Mucosa of descending colon (tissue), 3 donors: ENCODE measurements at regions not wholly inside any gene's neighbourhood (a gene's known extent, or its start where the extent isn't known, plus 50 kb on each side); places are given as distances from the start of the nearest gene placed in this dataset.
"Not testable (repeated sequence)": the region's sequence is repeated elsewhere in the genome, so short reads cannot be mapped to it uniquely, and the experiment has no call there.

Experiments
- ATAC-seq: fragments of 200-7000 bp; cut with Tn5 transposase; one replicate; pipeline ENCODE4 v1.9.1; 2020; ENCODE audit warnings: mild to moderate bottlenecking, moderate library complexity
- DNase-seq, 3 donors: peaks; one replicate each; pipeline ENCODE4 v3.0.0-alpha.2; 2020
- H3K36me3 ChIP-seq: fragments of 200-600 bp; one replicate; pipeline ENCODE4 v1.8.0; 2021; ENCODE audit warnings: low read depth, mild to moderate bottlenecking
- H3K4me1 ChIP-seq: fragments of 200-600 bp; one replicate; pipeline ENCODE4 v1.8.0; 2021; ENCODE audit warnings: low read depth, mild to moderate bottlenecking
- H3K4me3 ChIP-seq: fragments of 200-600 bp; one replicate; pipeline ENCODE4 v1.8.0; 2021; ENCODE audit warnings: mild to moderate bottlenecking
- H3K9me3 ChIP-seq: fragments of 200-600 bp; one replicate; pipeline ENCODE4 v1.8.0; 2021; ENCODE audit warnings: mild to moderate bottlenecking
- CTCF ChIP-seq: fragments of 200-600 bp; IDR thresholded peaks from one replicate; pipeline ENCODE4 v1.8.0; 2022; ENCODE audit warnings: antibody characterized with exemption, mild to moderate bottlenecking
- intact Hi-C, 2 donors: fragments of 100-400 bp; cut with DNase I in 1 of 2; cut with micrococcal nuclease in 1 of 2; formaldehyde crosslinking; loops; one replicate each; pipeline versions ENCODE4 v1.11.0 to v1.11.1; 2022; cut with DNase I, micrococcal nuclease
- donor health status: DM: no; HTN: no; CAD: no; lungs with moderate emphysema.
- donor health status: DM: no; HTN: no; CAD: no.
- donor health status: DM: no; HTN: yes; CAD: no.

DNA sequence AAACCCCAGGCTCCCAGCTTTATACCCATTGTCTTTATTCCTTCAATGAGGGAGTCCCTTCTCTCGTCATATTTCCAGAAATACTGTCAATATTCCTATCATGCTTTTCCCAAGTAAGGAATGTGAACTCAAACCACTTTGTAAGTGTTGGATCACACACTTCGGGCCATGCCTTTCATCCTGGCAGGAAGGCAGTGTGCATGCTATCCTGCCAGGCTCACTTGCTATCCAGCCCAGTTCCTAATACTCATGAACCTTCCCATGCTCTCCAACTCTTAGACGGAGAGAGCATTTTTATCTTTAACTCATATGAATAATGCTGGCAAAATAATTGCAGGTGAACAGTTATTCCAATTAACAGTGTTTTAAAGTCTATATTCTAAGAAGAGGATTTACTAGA, 639.9 kb upstream of the ACO1 start:
- DNase-seq (no peak), ATAC-seq (no peak)
- Histone ChIP-seq H3K4me1 (no peaks in the 10 kb centered on the region), H3K4me3 (no peak overlapping the region), H3K9me3 (no peaks in the 10 kb centered on the region), H3K36me3 (no peaks in the 10 kb centered on the region)
- intact Hi-C loops = no loop called here
- no peak for TF ChIP-seq CTCF

- Histone ChIP-seq H3K36me3 (no peaks in the 10 kb centered on the region), H3K9me3 (no peaks in the 10 kb centered on the region), H3K4me3 (no peak overlapping the region), H3K4me1 (no peaks in the 10 kb centered on the region)
- no peak for TF ChIP-seq CTCF
- intact Hi-C loops = no loop called here
- ATAC-seq (no peak), DNase-seq (no peak)
Observed at GRCh38 chr9:31745468-31745867, 639.0 kb upstream of the ACO1 start.

GRCh38 chr9:31745886-31746285, 638.6 kb upstream of the ACO1 start:
- H3K36me3 ChIP-seq = no peaks in the 10 kb centered on the region
- ATAC-seq (no peak), DNase-seq (no peak)
- no peak overlapping the region for H3K4me3 ChIP-seq
- H3K4me1 ChIP-seq = no peaks in the 10 kb centered on the region
- intact Hi-C loops = no loop called here
- H3K9me3 ChIP-seq = no peaks in the 10 kb centered on the region
- no peak for TF ChIP-seq CTCF

- H3K36me3 ChIP-seq = no peaks in the 10 kb centered on the region
- intact Hi-C loops = no loop called here
- no peaks in the 10 kb centered on the region for H3K4me1 ChIP-seq
- no peak for TF ChIP-seq CTCF
- no peak overlapping the region for H3K4me3 ChIP-seq
- no peak for ATAC-seq
- no peak for DNase-seq
- no peaks in the 10 kb centered on the region for H3K9me3 ChIP-seq
Observed at GRCh38 chr9:31753756-31754155, 630.7 kb upstream of the ACO1 start.

- no peak overlapping the region for H3K4me3 ChIP-seq
- no peaks in the 10 kb centered on the region for H3K9me3 ChIP-seq
- ATAC-seq = no peak
- no peaks in the 10 kb centered on the region for H3K36me3 ChIP-seq
- DNase-seq = no peak
- no peak for TF ChIP-seq CTCF
- H3K4me1 ChIP-seq = no peaks in the 10 kb centered on the region
- intact Hi-C loops = no loop called here
Observed at GRCh38 chr9:31759703-31760102, 624.7 kb upstream of the ACO1 start.

DNA sequence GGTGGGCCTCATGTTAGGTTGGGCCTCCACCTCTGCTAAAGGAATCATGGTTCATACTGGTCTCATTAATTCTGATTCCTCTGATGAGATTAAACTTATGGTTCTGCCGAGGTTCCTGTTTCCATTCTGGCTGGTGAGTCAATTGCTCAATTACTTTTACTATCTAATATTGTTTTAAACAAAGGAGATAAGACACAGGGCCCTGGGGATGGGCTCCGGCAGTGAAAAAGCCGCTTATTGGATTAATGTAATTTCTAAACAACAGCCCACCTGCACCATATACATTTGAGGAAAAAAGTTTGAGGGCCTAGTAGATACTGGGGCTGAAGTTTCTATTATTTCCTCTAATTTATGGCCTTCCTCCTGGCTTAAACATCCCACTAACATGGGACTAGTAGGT, 610.4 kb upstream of the ACO1 start:
- intact Hi-C loops, H3K4me1 ChIP-seq, ATAC-seq, H3K4me3 ChIP-seq, DNase-seq, H3K36me3 ChIP-seq: not testable (repeated sequence)
- peaks cover 13% of the 10 kb centered on the region for H3K9me3 ChIP-seq
